IMR-90 (cell line): ENCODE measurements at regions not wholly inside any gene's neighbourhood (a gene's known extent, or its start where the extent isn't known, plus 50 kb on each side); places are given as distances from the start of the nearest gene placed in this dataset.

Source experiments
- ATAC-seq: fragments of 200-7000 bp; cut with Tn5 transposase; 2 replicates; pipeline ENCODE4 v1.9.1; 2020; ENCODE audit warnings: low read depth, mild to moderate bottlenecking, moderate library complexity
- BruUV-seq: library from RNA; stranded (reverse); fragments of 400-500 nt; replicated peaks from 2 replicates; lab custom pipeline; 2021; lab: Mats Ljungman, UMichigan
- CTCF ChIA-PET: fragments of 300-600 bp; formaldehyde crosslinking; extraction: SDS; loops from one replicate; lab custom pipeline; 2021; ENCODE audit warnings: antibody characterized with exemption; lab: Yijun Ruan, JAX
- POLR2A ChIA-PET: fragments of 300-600 bp; sonication (Branson Sonifier 250); formaldehyde crosslinking; loops from one replicate; lab custom pipeline; 2022; ENCODE audit warnings: antibody characterized with exemption; ENCODE audit not compliant: unreplicated experiment; lab: Charles Lee
- DNase-seq: peaks from one replicate; pipeline ENCODE4 v3.0.0; 2013
- H2AFZ ChIP-seq: replicated peaks from 2 replicates; pipeline ENCODE3; 2013; ENCODE audit warnings: low read length, mild to moderate bottlenecking; ENCODE audit not compliant: poor library complexity
- H2AK5ac ChIP-seq: 2 replicates; pipeline ENCODE4 v1.6.1; 2013; ENCODE audit warnings: low read depth, low read length, inconsistent platforms
- H2AK9ac ChIP-seq: replicated peaks from 2 replicates; pipeline ENCODE3; 2013; ENCODE audit warnings: mild to moderate bottlenecking, low read depth, low read length, moderate library complexity; ENCODE audit not compliant: poor library complexity
- H2BK120ac ChIP-seq: 2 replicates; pipeline ENCODE4 v1.6.1; 2013; ENCODE audit warnings: low read depth, low read length, inconsistent platforms
- H2BK15ac ChIP-seq: 3 replicates; pipeline ENCODE4 v1.6.1; 2013; ENCODE audit warnings: low read depth, low read length, inconsistent platforms
- H2BK20ac ChIP-seq: 2 replicates; pipeline ENCODE4 v1.6.1; 2013; ENCODE audit warnings: low read depth, mild to moderate bottlenecking, inconsistent platforms, low read length, moderate library complexity
- H2BK5ac ChIP-seq: 2 replicates; pipeline ENCODE4 v1.6.1; 2013; ENCODE audit warnings: mild to moderate bottlenecking, low read depth, low read length, inconsistent platforms; ENCODE audit not compliant: poor library complexity, severe bottlenecking
- H3K14ac ChIP-seq: replicated peaks from 2 replicates; pipeline ENCODE4 v1.6.1; 2013; ENCODE audit warnings: low read depth, low read length, inconsistent platforms
- H3K18ac ChIP-seq: 2 replicates; pipeline ENCODE4 v1.6.1; 2013; ENCODE audit warnings: low read depth, low read length, control low read depth
- H3K23ac ChIP-seq: 2 replicates; pipeline ENCODE4 v1.6.1; 2013; ENCODE audit warnings: low read depth, low read length, inconsistent platforms
- H3K27ac ChIP-seq: 2 replicates; pipeline ENCODE4 v1.5.1; 2013; ENCODE audit warnings: mild to moderate bottlenecking, control low read depth, low read length; ENCODE audit not compliant: insufficient read depth
- H3K27me3 ChIP-seq: 2 replicates; pipeline ENCODE4 v1.6.1; 2013; ENCODE audit warnings: low read length; ENCODE audit not compliant: control insufficient read depth, insufficient read depth
- H3K36me3 ChIP-seq: 2 replicates; pipeline ENCODE4 v1.6.1; 2013; ENCODE audit warnings: low read length, mixed read lengths; ENCODE audit not compliant: control insufficient read depth, insufficient read depth
- H3K4ac ChIP-seq: 2 replicates; pipeline ENCODE4 v1.6.1; 2013; ENCODE audit warnings: low read depth, low read length, inconsistent platforms
- H3K4me1 ChIP-seq: 2 replicates; pipeline ENCODE4 v1.6.1; 2013; ENCODE audit warnings: low read length, mixed read lengths; ENCODE audit not compliant: control insufficient read depth, insufficient read depth
- H3K4me2 ChIP-seq: 2 replicates; pipeline ENCODE4 v1.6.1; 2013; ENCODE audit warnings: low read depth, mild to moderate bottlenecking, control low read depth, low read length, moderate library complexity
- H3K4me3 ChIP-seq: 2 replicates; pipeline ENCODE4 v1.5.1; 2013; ENCODE audit warnings: low read depth, mild to moderate bottlenecking, control low read depth, low read length, moderate library complexity; ENCODE audit not compliant: insufficient read depth
- H3K56ac ChIP-seq: 2 replicates; pipeline ENCODE4 v1.6.1; 2013; ENCODE audit warnings: low read length, inconsistent platforms; ENCODE audit not compliant: insufficient read depth; ENCODE audit errors: extremely low read depth
- H3K79me1 ChIP-seq, 2 experiments: 2 replicates each; pipeline ENCODE4 v1.6.1; 2013; ENCODE audit warnings: low read length in 2 of 2, inconsistent platforms in 1 of 2, low read depth in 1 of 2
- H3K9ac ChIP-seq: 2 replicates; pipeline ENCODE4 v1.6.1; 2013; ENCODE audit warnings: low read depth, low read length, control low read depth
- H3K9me1 ChIP-seq: 2 replicates; pipeline ENCODE4 v1.6.1; 2013; ENCODE audit warnings: low read length, inconsistent platforms; ENCODE audit not compliant: insufficient read depth
- H3K9me3 ChIP-seq: 2 replicates; pipeline ENCODE4 v1.6.1; 2013; ENCODE audit warnings: low read length; ENCODE audit not compliant: control insufficient read depth, insufficient read depth
- H4K20me1 ChIP-seq: 2 replicates; pipeline ENCODE4 v1.6.1; 2013; ENCODE audit warnings: low read length, inconsistent platforms; ENCODE audit not compliant: insufficient read depth
- H4K5ac ChIP-seq: 2 replicates; pipeline ENCODE4 v1.6.1; 2013; ENCODE audit warnings: mild to moderate bottlenecking, low read depth, low read length, control low read depth
- H4K8ac ChIP-seq, 2 experiments: 2 replicates each; pipeline ENCODE4 v1.6.1; 2013; ENCODE audit warnings: low read depth in 2 of 2, low read length in 2 of 2, control low read depth in 1 of 2, inconsistent platforms in 1 of 2
- H4K91ac ChIP-seq: 2 replicates; pipeline ENCODE4 v1.6.1; 2013; ENCODE audit warnings: low read depth, low read length, inconsistent platforms; ENCODE audit not compliant: insufficient read depth
- BHLHE40 ChIP-seq: fragments of 150-350 bp; IDR thresholded peaks from 2 replicates; pipeline ENCODE4 v1.6.1; 2016; ENCODE audit warnings: mild to moderate bottlenecking, low read depth, low read length
- CEBPB ChIP-seq: IDR thresholded peaks from 2 replicates; pipeline ENCODE4 v1.6.1; 2012; ENCODE audit warnings: low read depth, low read length, improper control_type of control experiment
- CHD1 ChIP-seq: IDR thresholded peaks from 2 replicates; pipeline ENCODE4 v1.6.1; 2012; ENCODE audit warnings: low read depth, low read length, improper control_type of control experiment
- CTCF ChIP-seq: conservative IDR thresholded peaks from 2 replicates; pipeline ENCODE4 v1.5.1; 2012; ENCODE audit warnings: mild to moderate bottlenecking, low read depth, low read length, improper control_type of control experiment
- ELK1 ChIP-seq: fragments of 150-350 bp; IDR thresholded peaks from 2 replicates; pipeline ENCODE4 v1.6.1; 2016; ENCODE audit warnings: low read depth, mild to moderate bottlenecking, low read length, moderate library complexity, borderline replicate concordance
- FOS ChIP-seq: fragments of 150-350 bp; IDR thresholded peaks from 2 replicates; pipeline ENCODE4 v1.6.1; 2016; ENCODE audit warnings: low read depth, low read length
- MAFK ChIP-seq: IDR thresholded peaks from 2 replicates; pipeline ENCODE4 v1.6.1; 2012; ENCODE audit warnings: low read depth, low read length, improper control_type of control experiment
- MAZ ChIP-seq: IDR thresholded peaks from 2 replicates; pipeline ENCODE4 v1.6.1; 2012; ENCODE audit warnings: low read depth, mild to moderate bottlenecking, low read length, improper control_type of control experiment, moderate library complexity, borderline replicate concordance
- MXI1 ChIP-seq: IDR thresholded peaks from 2 replicates; pipeline ENCODE4 v1.6.1; 2012; ENCODE audit warnings: low read depth, mild to moderate bottlenecking, low read length, moderate library complexity, borderline replicate concordance
- NFE2L2 ChIP-seq: fragments of 150-350 bp; IDR thresholded peaks from 2 replicates; pipeline ENCODE4 v1.6.1; 2016; ENCODE audit warnings: low read depth, mild to moderate bottlenecking, low read length
- POLR2A ChIP-seq: IDR thresholded peaks from 2 replicates; pipeline ENCODE4 v1.6.1; 2012; ENCODE audit warnings: mild to moderate bottlenecking, low read depth, low read length
- RAD21 ChIP-seq: IDR thresholded peaks from 2 replicates; pipeline ENCODE4 v1.6.1; 2012; ENCODE audit warnings: low read length, improper control_type of control experiment
- RCOR1 ChIP-seq: IDR thresholded peaks from 2 replicates; pipeline ENCODE4 v1.6.1; 2012; ENCODE audit warnings: mild to moderate bottlenecking, low read length, improper control_type of control experiment; ENCODE audit not compliant: insufficient replicate concordance
- RFX5 ChIP-seq: IDR thresholded peaks from 2 replicates; pipeline ENCODE4 v1.8.0; 2012; ENCODE audit warnings: low read depth, mild to moderate bottlenecking, low read length, moderate library complexity
- SMC3 ChIP-seq: fragments of 150-350 bp; IDR thresholded peaks from 2 replicates; pipeline ENCODE4 v1.6.1; 2016; ENCODE audit warnings: low read depth, mild to moderate bottlenecking, antibody characterized with exemption, low read length, moderate library complexity
- USF2 ChIP-seq: fragments of 150-350 bp; IDR thresholded peaks from 2 replicates; pipeline ENCODE4 v1.6.1; 2017; ENCODE audit warnings: mild to moderate bottlenecking, antibody characterized with exemption, low read length, low read depth
- WGBS, 2 experiments: methylation state at CpG; one replicate each; pipeline versions ENCODE4 v1.1.5 to v1.1.7; 2013; ENCODE audit warnings: missing lambda C conversion rate in 2 of 2; ENCODE audit not compliant: insufficient read length in 1 of 2; ENCODE audit errors: extremely low coverage in 2 of 2; 5-methylcytosine and 5-hydroxymethylcytosine counted together
- dilution Hi-C: fragments of 300-500 bp; cut with HindIII; formaldehyde crosslinking; loops from one replicate; pipeline ENCODE4 v1.14.3; 2018; ENCODE audit warnings: low sequenced_read_pairs; ENCODE audit not compliant: unreplicated experiment
- in situ Hi-C: fragments of 300-500 bp; cut with MboI; formaldehyde crosslinking; loops from 3 replicates; pipeline ENCODE4 v1.14.3; 2019; ENCODE audit warnings: low sequenced_read_pairs, inconsistent platforms, mixed read lengths
- intact Hi-C: fragments of 100-400 bp; cut with micrococcal nuclease; formaldehyde crosslinking; loops from 2 replicates; pipeline ENCODE4 v1.10.0; 2022

- CTCF ChIA-PET, result interaction anchor here (0.7 to 3.0 kb wide), 2 partner anchors 10 to 861 kb away, joined by 3 to 9 read pairs; no protein-coding TSS in a partner anchor
- no peak for ATAC-seq
- H3K4me2 ChIP-seq, result no peak overlapping the region
Observed at GRCh38 chr6:71523548-71523947, 234.9 kb downstream of the OGFRL1 start.

More at GRCh38 chr6:71523548-71523947, 234.9 kb downstream of the OGFRL1 start:
- Histone ChIP-seq H4K8ac (no peak overlapping the region), H2BK5ac (no peak overlapping the region), H4K5ac (no peak overlapping the region), H3K9ac (no peak overlapping the region), H2BK15ac (no peak overlapping the region), H3K9me3 (no peaks in the 10 kb centered on the region), H3K4ac (no peak overlapping the region), H3K9me1 (no peaks in the 10 kb centered on the region), H3K27me3 (no peaks in the 10 kb centered on the region), H3K23ac (no peak overlapping the region), H3K18ac (no peak overlapping the region), H2AFZ (no peak overlapping the region), H2AK5ac (no peak overlapping the region), H3K4me3 (no peak overlapping the region), H2BK20ac (no peak overlapping the region), H2AK9ac (no peak overlapping the region), H4K91ac (no peak overlapping the region), H3K36me3 (no peaks in the 10 kb centered on the region), H3K27ac (no peak overlapping the region), H3K79me1 (no peaks in the 10 kb centered on the region), H4K20me1 (no peaks in the 10 kb centered on the region), H3K56ac (no peak overlapping the region), H3K14ac (no peak overlapping the region), H3K4me1 (no peaks in the 10 kb centered on the region), H2BK120ac (no peak overlapping the region)
- TF ChIP-seq BHLHE40 (no peak), USF2 (no peak), NFE2L2 (no peak), RFX5 (no peak), FOS (no peak), CTCF (no peak), RCOR1 (no peak), ELK1 (no peak), MAFK (no peak), POLR2A (no peak), MXI1 (no peak), MAZ (no peak), CEBPB (no peak), SMC3 (no peak), CHD1 (no peak), RAD21 (no peak)
- intact Hi-C loops (no loop called here), dilution Hi-C loops (no loop called here), in situ Hi-C loops (no loop called here)
- DNase-seq, result no peak
- no TSS peak for BruUV-seq
- POLR2A ChIA-PET, result no interaction called here
- 80% methylated on average over 1 of the region's 3 CpGs; no CpG with 5 or more reads in 1 of the 2 experiments for WGBS, 2 experiments
